HS-27A (cell line): ENCODE measurements at regions not wholly inside any gene's neighbourhood (a gene's known extent, or its start where the extent isn't known, plus 50 kb on each side); places are given as distances from the start of the nearest gene placed in this dataset.
"Not testable (repeated sequence)": the region's sequence is repeated elsewhere in the genome, so short reads cannot be mapped to it uniquely, and the experiment has no call there.

ENCODE experiments used
- DNase-seq: peaks from one replicate; pipeline ENCODE4 v3.0.0-alpha.2; 2012; ENCODE audit warnings: low read depth, missing footprints

DNA sequence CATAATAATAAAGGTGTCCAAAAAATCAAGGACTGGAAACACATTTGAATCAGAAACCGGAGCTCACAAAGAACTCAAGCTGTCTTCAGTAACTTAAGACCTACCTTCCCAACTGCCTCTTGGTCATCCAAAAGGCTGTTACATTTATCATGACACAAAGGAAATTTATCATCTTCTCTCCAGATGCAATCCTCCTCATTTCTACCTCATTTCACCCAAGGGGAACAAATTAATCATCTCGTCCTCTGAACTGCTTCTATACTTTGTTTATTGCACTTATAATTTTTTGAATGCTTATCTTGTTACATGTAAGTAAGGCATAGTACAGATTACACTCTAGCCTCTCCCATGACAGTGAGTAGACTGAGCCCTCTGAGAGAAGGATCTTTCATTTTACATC is 105.1 kb upstream of the RGPD4 start:
- DNase-seq = no peak

DNA sequence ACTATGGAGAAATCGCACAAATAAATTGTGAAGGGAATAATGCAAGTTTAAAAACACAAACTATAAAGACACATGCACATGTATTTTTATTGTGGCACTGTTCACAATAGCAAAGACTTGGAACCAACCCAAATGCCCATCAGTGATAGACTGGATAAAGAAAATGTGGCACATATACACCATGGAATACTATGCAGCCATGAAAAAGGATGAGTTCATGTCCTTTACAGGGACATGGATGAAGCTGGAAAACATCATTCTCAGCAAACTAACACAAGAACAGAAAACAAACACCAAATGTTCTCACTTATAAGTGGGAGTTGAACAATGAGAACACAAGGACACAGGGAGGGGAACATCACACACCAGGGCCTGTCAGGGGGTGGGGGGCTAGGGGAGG is 100.9 kb upstream of the RGPD4 start:
- DNase-seq = not testable (repeated sequence)

DNA sequence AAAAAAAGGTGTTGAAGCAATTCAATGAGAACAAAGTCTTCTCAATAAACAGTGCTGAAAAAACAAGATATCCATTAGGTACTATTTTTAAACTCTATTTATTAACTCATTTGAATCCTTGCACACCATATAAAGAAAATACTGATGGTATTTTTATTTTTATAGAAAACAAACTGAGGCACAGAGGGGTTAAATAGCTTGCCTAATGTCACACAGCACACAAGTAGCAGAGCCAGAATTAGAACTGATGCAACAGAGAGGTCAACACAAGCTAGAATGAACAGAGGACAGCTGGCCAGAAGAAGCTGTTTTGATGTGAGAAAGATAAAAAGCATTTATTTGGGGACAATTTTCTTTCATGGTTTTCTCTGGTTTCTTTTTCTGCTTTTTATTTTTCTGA is 99.4 kb upstream of the RGPD4 start:
- no peak for DNase-seq

DNA sequence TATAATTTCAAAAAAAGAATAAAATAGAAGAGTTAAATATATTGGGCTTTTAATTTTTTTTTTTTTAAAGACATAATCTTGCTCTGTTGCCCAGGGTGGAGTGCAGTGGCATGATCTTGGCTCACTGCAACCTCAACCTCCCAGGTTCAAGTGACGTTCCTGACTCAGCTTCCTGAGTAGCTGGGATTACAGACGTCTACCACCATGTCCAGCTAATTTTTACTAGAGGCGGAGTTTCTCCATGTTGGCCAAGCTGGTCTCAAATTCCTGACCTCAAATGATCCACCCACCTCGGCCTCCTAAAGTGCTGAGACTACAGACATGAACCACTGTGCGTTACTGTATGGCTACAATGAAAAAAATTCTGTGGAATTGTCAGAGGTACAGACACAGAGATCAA is 98.1 kb upstream of the RGPD4 start:
- no peak for DNase-seq

DNA sequence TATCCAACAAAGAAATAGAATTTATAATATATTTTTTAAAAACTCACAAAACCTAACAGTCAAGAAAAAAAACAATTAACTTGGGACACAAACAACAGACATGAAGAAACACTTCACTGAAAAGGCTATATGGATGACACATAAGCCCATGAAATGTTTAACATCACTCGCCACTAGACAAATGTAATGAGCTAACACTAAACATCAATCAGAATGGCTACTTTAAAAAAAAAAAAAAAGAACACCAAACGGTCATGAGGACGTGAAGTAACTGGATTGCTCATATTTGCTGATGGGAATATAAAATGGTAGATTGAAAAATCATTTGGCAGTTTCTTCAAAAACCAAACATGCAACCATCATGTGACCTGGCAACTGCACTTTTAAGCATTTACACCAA is 97.3 kb upstream of the RGPD4 start:
- no peak for DNase-seq

DNA sequence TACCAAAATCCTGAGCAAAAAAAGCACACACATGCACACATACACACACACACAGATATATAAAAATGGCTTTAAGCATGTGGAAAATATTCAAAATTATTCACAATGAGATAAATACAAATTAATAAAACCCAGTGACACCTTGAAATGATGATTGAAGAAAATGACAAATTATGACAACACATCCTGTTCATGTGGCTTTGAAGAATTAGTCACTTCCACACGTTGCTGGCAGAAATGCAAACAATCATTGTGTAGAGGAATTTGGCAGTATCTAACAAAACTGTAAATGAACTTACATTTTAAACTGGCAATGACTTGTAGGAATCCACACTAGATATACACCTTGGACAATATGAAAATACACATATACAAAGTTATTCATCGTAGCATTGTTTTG is 95.8 kb upstream of the RGPD4 start:
- DNase-seq = no peak

DNA sequence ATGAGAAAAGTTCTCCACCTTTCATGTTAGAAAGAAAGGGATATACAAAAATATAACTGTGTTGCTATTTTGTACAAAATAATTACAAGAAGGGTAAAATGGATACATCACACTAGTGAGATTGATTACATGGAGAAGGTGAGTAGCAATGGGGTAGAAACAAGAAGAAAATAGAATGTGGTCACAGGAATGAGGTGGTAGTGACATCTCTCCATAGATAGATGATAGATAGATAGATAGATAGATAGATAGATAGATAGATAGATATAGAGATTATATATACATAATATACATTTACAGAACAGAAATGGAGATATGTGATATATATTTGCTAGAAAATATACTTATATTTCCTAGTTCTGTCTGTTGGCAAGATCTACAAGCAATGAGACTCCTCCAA is 95.3 kb upstream of the RGPD4 start:
- DNase-seq = no peak

DNA sequence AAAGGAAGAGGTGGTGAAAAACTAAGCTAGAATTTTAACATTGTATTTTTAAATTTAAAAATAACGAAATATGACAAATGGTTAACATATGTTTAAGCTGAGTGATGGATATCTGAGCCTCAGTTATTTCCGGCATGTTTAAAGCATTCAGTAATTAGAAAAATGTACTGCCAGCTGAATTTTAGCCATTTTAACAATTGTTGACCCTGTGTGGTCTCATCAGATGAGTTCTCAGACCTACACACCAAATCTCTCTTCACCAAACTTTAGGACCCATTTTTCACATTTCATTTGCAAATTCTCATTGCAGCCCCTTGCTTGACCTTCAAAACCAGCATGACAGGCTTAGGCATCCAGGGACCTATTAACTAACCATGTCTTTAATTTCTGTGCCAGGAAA is 91.5 kb upstream of the RGPD4 start:
- no peak for DNase-seq

DNA sequence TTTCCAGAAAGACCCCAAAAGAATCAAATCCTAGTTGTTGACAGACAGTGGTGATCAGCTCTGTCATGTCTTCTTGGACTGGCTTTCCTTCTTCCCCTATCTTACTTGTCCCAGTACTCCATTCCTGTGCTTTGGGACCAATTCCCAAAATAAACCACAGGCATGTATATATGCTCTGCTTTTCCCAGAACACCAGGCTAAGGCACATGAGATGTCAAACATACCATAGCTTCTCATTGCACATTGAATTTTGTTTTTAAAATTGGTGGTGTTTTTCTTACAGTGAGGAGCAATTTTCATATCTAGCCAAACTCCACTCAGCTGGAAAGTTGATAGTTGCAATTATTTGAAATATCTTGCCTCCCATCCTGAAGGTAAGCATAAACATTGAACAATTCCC is 88.9 kb upstream of the RGPD4 start:
- no peak for DNase-seq

DNA sequence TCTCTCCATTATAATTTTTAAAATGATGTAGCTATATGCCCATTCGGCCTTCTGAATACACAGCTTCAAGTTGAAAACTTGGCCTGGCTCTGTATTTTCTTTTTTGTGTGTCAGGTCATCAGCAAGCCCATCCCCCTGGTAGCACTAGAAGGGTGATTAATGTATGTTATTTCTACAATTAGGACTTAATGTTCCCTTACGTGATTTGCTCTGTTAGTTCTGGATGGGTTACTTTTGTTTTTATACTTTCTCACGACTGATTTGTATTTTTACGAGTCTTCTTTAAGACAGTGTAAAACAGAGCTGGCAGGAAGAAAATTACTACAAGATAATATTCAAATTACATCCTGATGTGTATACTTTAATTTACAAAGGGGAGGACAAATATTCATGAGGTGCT is 88.4 kb upstream of the RGPD4 start:
- DNase-seq = no peak

DNA sequence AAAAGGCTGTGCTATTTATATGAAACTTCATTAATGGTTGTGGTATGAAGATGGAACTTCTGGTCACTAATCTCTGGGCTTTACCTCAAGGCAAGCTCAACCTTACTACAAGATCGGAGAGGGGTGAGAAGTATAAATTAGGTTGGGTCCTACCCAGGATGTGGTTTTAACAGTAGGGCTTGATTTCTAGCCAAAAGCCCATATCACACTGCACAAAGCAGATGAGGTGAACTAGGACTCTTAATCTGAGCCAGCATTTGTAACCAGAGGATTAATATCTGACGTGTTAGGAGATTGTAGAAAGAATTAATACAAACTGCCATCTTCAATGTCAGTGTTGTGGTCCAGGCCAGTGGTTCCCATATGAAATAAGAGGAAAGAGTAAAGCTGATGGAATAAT is 86.4 kb upstream of the RGPD4 start:
- DNase-seq = no peak

DNA sequence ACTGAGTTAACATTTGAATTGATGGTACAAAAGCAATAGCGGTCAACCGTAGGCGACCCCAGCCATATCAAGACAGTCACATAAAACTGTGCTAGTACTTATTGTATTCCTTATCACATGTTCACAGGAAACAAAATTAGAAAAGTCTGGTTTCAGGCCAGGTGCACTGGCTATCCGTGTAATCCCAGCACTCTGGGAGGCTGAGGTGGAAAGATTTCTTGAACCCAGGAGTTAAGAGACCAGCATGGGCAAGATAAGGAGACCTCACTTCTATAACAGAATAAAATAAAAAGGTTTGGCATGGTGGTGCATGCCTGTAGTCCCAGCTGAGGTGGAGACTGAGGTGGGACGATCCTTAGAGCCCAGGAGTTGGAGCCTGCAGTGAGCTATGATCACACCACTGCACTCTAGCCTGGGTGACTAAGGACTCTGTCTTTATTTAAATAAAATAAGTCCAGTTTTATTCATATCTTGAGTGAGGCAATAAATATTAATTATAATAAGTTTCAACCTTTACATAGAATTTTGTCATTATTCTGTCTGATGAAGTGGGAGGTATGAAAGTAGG is 84.1 kb upstream of the RGPD4 start:
- no peak for DNase-seq

DNA sequence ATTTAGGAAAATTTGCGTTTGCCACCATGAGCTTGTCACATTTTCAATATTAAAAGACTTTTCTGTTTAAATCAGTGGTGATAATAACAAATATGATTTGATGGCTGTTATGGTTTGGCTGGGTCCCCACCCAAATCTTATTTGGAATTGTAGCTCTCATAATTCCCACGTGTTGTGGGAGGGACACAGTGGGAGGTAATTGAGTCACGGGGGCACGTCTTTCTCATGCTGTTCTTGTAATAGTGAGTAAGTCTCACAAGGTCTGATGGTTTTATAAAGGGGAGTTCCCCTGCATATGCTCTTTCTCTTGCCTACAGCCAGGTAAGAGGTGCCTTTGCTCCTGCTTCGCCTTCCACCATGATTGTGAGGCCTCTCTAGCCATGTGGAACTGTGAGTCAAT is 83.4 kb upstream of the RGPD4 start:
- no peak for DNase-seq

DNA sequence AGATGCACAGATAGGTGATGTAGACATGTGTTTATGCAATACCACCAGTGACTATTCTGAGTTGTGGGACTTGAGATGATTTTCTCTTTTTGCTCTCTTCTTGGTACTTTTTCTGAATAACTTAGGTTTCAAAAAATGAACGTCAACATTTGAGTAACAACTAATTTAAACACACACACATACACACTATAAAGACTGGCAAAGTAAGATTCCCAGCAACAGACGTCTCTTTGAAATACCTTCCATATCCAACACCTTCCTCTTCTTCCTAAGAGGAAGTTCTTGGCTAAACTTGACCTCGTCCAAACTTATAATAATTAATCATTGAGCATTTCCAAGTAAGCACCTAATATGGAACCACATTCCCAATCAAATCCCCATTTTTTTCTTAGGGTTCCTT is 81.6 kb upstream of the RGPD4 start:
- DNase-seq = no peak

DNA sequence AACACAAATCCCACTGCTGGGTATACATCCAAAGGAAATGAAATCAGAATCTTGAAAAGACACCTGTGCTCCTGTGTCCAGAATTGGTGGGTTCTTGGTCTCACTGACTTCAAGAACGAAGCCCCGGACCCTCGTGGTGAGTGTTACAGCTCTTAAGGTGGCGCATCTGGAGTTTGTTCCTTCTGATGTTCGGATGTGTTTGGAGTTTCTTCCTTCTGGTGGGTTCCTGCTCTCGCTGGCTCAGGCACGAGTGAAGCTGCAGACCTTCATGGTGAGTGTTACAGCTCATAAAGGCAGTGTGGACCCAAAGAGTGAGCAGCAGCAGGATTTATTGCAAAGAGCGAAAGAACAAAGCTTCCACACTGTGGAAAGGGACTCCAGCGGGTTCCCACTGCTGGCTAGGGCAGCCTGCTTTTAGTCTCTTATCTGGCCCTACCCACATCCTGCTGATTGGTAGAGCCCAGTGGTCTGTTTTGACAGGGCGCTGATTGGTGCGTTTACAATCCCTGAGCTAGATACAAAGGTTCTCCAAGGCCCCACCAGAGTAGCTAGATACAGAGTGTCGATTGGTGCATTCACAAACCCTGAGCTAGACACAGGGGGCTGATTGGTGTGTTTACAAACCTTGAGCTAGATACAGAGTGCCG is 80.0 kb upstream of the RGPD4 start:
- DNase-seq = not testable (repeated sequence)

DNA sequence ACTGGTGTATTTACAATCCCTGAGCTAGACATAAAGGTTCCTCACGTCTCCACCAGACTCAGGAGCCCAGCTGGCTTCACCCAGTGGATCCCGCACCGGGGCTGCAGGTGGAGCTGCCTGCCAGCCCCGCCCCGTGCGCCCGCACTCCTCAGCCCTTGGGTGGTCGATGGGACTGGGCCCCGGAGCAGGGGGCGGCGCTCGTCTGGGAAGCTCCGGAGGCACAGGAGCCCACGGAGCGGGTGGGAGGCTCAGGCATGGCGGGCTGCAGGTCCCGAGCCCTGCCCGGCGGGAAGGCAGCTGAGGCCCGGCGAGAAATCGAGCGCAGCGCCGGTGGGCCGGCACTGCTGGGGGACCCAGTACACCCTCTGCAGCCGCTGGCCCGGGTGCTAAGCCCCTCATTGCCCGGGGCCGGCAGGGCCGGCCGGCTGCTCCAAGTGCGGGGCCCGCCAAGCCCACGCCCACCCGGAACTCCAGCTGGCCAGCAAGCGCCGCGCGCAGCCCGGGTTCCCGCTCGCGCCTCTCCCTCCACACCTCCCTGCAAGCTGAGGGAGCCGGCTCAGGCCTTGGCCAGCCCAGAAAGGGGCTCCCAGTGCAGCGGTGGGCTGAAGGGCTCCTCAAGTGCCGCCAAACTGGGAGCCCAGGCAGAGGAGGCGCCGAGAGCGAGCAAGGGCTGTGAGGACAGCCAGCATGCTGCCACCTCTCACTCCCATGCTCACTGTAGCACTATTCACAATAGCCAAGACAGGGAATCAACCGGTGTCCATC is 79.3 kb upstream of the RGPD4 start:
- DNase-seq = not testable (repeated sequence)

DNA sequence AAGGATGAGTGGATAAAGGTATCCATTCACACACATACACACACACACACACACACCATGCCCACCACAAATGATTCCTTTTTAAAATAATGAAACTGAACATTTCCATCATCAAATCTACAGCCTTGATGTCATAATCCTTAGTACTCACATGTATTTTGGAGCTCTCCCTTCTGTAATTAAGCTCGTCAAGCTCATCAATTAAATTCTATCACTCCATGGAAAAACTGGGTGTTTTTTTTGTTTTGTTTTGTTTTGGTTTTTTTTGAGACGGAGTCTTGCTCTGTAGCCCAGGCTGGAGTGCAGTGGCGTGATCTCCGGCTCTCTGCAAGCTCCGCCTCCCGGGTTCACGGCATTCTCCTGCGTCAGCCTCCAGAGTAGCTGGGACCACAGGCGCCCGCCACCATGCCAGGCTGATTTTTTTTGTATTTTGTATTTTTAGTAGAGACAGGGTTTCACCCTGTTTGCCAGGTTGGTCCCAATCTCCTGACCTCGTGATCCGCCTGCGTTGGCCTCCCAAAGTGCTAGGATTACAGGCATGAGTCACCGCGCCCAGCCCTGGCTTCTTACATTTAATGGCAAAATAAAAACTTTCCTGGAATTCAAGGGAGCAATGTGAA is 78.6 kb upstream of the RGPD4 start:
- DNase-seq = no peak

DNA sequence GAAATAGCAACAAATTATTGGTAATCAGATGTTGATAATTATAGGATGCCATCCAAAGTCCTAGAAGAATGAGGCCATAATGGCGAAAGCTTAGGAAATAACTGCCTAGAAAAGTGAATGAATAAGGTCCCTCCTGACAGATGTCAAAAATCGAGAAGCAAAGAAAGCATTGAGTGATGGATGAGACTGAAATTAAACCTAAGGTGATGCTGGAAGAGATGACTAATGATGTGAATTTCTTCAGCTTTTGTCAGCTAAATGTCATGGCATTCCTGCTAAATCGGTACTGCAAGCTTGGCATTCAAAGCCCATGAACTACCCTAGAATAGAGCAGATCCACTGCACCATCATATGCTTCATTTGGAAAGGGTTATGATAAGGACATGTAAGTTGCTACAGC is 74.8 kb upstream of the RGPD4 start:
- no peak for DNase-seq

DNA sequence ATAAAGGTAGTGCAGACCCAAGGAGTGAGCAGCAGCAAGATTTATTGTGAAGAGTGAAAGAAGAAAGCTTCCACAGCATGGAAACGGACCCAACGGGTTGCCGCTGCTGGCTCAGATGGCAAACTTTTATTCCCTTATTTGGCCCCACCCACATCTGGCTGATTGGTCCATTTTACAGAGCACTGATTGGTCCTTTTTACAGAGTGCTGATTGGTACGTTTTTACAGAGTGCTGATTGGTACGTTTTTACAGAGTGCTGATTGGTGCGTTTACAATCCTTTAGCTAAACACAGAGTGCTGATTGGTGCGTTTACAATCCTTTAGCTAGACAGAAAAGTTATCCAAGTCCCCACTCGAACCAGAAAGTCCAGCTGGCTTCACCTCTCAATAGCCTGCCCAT is 72.9 kb upstream of the RGPD4 start:
- DNase-seq = not testable (repeated sequence)

DNA sequence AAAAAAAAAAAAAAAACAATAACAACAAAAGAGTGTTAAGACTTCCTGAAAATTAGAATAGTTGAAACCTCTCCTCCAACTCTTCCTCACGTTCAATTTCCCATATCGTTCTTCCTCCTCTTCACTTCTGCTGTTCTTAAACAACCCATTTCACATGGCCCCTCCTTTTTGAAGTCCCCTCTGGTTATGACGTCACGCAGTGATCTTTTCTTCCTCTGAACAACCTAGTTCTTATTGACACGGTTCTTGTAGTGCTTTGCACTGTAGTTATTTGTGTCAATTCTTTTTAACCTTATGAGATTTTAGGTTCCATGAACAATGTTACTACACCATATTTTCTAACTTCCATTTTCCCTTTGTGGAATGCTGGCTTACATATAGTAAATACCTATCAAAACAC is 69.5 kb upstream of the RGPD4 start:
- DNase-seq = no peak

DNA sequence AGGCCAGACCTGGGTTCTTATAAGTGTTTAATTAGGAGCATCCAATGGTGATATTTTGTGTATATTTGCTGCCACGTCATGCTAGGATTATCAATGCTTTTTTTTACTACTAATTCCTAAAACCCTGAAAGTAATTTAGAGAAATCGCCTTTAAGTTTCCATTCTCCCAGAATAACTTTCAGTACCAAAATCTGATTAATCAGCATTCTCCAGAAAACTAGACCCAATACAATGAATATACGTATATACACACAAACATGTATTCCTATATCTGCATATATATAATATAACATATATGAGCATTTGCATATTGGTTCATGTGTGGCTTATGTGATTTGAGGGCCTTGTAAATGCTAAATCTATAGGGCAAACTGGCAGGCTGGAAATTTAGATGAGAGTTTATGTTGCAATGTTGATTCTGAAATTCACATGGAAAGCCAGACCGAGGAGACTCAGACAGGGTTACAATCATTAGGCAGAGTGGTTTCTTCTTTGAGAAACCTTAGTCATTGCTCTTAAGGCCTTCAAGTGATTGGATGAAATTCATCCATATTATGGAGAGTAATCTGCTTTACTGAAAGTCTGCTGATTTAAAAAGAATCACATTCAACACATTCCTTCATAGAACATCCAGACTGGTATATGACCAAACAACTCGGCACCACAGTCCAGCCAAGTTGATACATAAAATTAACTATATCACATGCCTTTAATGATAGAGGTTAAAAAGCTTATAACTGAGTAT is 65.9 kb upstream of the RGPD4 start:
- DNase-seq = no peak

DNA sequence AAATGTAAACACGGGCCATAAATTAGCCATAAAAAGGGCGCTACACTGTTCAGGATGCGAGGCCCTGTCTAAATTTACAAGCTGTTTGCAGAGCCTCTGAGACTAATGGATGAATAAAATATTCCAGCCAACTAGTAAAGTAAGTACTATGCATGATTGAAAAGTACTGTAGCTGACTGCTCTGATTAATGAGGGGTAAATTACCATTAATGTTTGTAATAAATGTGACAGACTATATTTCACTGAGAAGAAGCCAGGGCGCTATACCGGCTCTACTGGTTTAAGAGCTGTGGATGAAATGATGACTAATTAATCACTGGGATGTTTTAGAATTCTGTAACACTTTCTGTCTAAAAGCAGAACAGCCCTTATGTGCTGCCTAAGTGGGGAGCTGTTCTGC is 54.3 kb upstream of the RGPD4 start:
- no peak for DNase-seq

DNA sequence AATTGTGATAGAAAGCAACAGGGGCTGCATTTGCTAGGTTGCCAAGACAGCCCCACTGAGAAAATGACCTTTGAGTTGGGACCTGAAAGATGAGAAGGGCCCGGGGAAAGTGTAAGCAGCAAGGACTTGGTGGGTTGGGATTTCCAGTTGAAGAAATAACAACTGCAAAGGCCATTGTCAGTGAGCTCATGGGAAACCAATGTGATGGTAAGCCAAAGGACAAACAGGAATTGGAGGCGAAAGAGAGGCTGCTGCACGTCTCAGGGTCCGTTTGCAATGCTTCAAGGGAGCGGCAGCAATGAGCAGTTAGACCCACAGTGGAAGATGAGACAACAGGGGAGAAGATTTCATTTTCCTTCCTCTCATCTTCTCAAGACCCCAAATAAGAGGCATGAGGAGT is 51.5 kb upstream of the RGPD4 start:
- no peak for DNase-seq
